Left lung (tissue), 4 donors: ENCODE measurements at regions not wholly inside any gene's neighbourhood (a gene's known extent, or its start where the extent isn't known, plus 50 kb on each side); places are given as distances from the start of the nearest gene placed in this dataset.

Experiments
- ATAC-seq: fragments of 200-7000 bp; cut with Tn5 transposase; one replicate; pipeline ENCODE4 v1.9.1; 2020; ENCODE audit warnings: moderate library complexity
- DNase-seq, 4 donors: peaks; one replicate each; pipeline ENCODE4 v3.0.0-alpha.2; 2013 to 2020
- H3K27ac ChIP-seq, 2 donors: fragments of 200-600 bp; sonication (generic) in 1 of 2; one replicate each; pipeline versions ENCODE4 v1.5.0 to v1.8.0; 2020 to 2021
- H3K27me3 ChIP-seq, 2 donors: fragments of 200-600 bp; sonication (generic) in 1 of 2; one replicate each; pipeline versions ENCODE4 v1.5.0 to v1.8.0; 2020 to 2021
- H3K36me3 ChIP-seq, 2 donors: fragments of 200-600 bp; sonication (generic) in 1 of 2; one replicate each; pipeline versions ENCODE4 v1.5.0 to v1.8.0; 2020 to 2021
- H3K4me1 ChIP-seq, 2 donors: fragments of 200-600 bp; one replicate each; pipeline ENCODE4 v1.8.0; 2021
- H3K4me3 ChIP-seq, 2 donors: fragments of 200-600 bp; sonication (generic) in 1 of 2; one replicate each; pipeline versions ENCODE4 v1.5.0 to v1.8.0; 2020 to 2021; ENCODE audit warnings: mild to moderate bottlenecking in 1 of 2
- H3K9me3 ChIP-seq, 2 donors: fragments of 200-600 bp; sonication (generic) in 1 of 2; one replicate each; pipeline versions ENCODE4 v1.5.0 to v1.8.0; 2020 to 2021
- intact Hi-C, 2 donors: fragments of 100-400 bp; cut with DNase I; formaldehyde crosslinking; loops; one replicate each; pipeline versions ENCODE4 v1.11.2 to v1.14.2; 2022
- TF ChIP-seq, protein P1 (sequence below), 2 donors: fragments of 200-600 bp; sonication (generic) in 1 of 2; IDR thresholded peaks; one replicate each; pipeline versions ENCODE4 v1.5.0 to v1.8.0; 2021; ENCODE audit warnings: antibody characterized with exemption in 2 of 2
- donor health status: DM: no; HTN: yes; CAD: no.
- donor health status: DM: no; HTN: no; CAD: no.

DNA sequence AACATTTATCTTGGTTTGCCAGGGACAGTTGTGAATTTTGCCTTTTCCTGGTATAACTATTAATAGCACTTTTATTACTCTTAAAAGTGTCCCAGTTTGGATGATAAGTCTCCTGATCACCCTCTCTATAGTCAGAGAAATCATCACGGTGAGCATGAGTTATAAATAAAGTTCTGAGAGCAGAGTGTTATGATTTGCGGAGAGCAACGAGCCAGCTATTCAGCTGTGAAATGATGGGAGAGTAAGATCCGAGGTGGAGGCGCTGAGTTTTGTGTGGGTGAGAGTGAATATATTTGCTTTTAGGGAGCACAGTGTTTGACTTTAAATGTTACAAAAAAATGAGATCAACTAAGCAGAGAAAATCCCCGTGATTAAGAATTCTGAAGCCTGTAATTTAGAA lies 179.6 kb downstream of the DSC3 start:
- intact Hi-C loops = no loop called here
- TF ChIP-seq, protein P1, sequence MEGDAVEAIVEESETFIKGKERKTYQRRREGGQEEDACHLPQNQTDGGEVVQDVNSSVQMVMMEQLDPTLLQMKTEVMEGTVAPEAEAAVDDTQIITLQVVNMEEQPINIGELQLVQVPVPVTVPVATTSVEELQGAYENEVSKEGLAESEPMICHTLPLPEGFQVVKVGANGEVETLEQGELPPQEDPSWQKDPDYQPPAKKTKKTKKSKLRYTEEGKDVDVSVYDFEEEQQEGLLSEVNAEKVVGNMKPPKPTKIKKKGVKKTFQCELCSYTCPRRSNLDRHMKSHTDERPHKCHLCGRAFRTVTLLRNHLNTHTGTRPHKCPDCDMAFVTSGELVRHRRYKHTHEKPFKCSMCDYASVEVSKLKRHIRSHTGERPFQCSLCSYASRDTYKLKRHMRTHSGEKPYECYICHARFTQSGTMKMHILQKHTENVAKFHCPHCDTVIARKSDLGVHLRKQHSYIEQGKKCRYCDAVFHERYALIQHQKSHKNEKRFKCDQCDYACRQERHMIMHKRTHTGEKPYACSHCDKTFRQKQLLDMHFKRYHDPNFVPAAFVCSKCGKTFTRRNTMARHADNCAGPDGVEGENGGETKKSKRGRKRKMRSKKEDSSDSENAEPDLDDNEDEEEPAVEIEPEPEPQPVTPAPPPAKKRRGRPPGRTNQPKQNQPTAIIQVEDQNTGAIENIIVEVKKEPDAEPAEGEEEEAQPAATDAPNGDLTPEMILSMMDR (IDR thresholded peaks at IDR 0.05) = no peak
- no peaks in the 10 kb centered on the region for H3K4me1 ChIP-seq
- DNase-seq (no peak), ATAC-seq (no peak)
- no peaks in the 10 kb centered on the region for H3K36me3 ChIP-seq
- H3K9me3 ChIP-seq = no peaks in the 10 kb centered on the region
- H3K4me3 ChIP-seq = no peak overlapping the region
- no peaks in the 10 kb centered on the region for H3K27me3 ChIP-seq
- H3K27ac ChIP-seq = no peak overlapping the region

DNA sequence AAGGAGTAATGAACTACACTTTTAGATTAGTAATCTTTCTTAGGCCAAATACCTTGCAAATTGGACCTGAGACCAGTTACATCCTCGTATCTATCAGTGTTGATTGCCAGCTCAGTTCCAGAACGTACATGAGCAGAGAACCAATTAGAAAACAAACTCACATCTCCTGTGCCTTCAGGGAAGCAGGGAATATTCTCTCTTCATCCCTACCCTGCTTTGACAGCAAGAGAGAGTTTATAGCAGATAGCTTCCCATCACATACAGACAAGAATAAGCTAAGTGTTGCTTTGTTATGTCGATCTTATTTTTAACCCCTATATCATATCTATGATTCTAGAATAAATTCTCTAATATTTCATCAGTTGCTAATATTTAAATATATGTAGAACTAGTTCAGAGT lies 181.8 kb downstream of the DSC3 start:
- ATAC-seq = no peak
- TF ChIP-seq, protein P1 (IDR thresholded peaks at IDR 0.05) = no peak
- Histone ChIP-seq H3K27me3 (no peaks in the 10 kb centered on the region), H3K9me3 (no peaks in the 10 kb centered on the region), H3K27ac (no peak overlapping the region), H3K36me3 (no peaks in the 10 kb centered on the region), H3K4me3 (no peak overlapping the region), H3K4me1 (no peaks in the 10 kb centered on the region)
- intact Hi-C loops = no loop called here
- DNase-seq = no peak

- Histone ChIP-seq H3K4me1 (no peaks in the 10 kb centered on the region), H3K9me3 (no peaks in the 10 kb centered on the region), H3K36me3 (no peaks in the 10 kb centered on the region), H3K4me3 (no peak overlapping the region), H3K27me3 (no peaks in the 10 kb centered on the region), H3K27ac (no peak overlapping the region)
- DNase-seq (no peak), ATAC-seq (no peak)
- intact Hi-C loops = no loop called here
- TF ChIP-seq, protein P1 (IDR thresholded peaks at IDR 0.05) = no peak
Measured at GRCh38 chr18:30859036-30859435, 183.5 kb downstream of the DSC3 start.

DNA sequence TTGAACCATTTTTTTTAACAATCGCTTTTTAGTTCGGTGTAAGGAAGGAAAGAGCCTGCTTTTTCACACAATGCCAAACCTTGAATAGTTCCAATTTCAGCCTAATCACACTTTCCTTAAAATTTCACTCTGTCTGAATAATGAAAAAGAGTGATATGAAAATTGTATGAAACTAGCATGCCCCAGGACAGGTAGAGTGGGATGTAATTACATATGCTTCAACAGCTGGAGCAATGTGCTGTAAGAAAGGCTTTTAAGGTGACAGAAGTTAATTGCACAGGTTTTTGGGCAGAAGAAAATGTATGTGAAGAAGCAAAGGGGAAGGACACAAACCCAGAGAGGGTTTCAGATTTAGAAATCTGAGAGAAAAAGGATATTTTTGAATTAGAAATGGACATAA lies 184.0 kb downstream of the DSC3 start:
- Histone ChIP-seq H3K9me3 (no peaks in the 10 kb centered on the region), H3K4me1 (no peaks in the 10 kb centered on the region), H3K27ac (no peak overlapping the region), H3K27me3 (no peaks in the 10 kb centered on the region), H3K36me3 (no peaks in the 10 kb centered on the region), H3K4me3 (no peak overlapping the region)
- TF ChIP-seq, protein P1 (IDR thresholded peaks at IDR 0.05) = no peak
- DNase-seq (no peak), ATAC-seq (no peak)
- intact Hi-C loops = no loop called here

DNA sequence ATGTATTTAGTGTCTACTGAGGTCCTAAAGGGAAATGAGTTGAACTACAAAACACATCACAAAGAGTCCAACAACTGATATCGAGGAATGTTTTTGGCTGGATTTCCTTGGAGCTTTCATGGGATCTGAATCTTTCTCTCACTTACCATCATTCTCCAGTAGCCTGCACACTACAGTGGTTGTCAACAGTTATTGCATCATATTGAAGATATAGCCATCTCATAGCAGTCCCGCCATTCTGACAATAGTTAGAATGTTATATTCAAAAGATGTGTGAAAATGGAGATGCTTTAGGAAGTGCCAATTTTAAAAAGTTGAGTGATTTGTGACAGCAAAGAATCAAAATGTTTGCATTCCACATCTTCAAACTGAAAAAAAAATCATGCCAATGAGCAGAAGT lies 186.8 kb downstream of the DSC3 start:
- H3K27ac ChIP-seq = no peak overlapping the region
- no peak for DNase-seq
- no peaks in the 10 kb centered on the region for H3K27me3 ChIP-seq
- no peak for ATAC-seq
- intact Hi-C loops = no loop called here
- H3K4me3 ChIP-seq = no peak overlapping the region
- TF ChIP-seq, protein P1 (IDR thresholded peaks at IDR 0.05) = no peak
- no peaks in the 10 kb centered on the region for H3K36me3 ChIP-seq
- no peaks in the 10 kb centered on the region for H3K4me1 ChIP-seq
- no peaks in the 10 kb centered on the region for H3K9me3 ChIP-seq
